H1 (cell line): ENCODE measurements at regions not wholly inside any gene's neighbourhood (a gene's known extent, or its start where the extent isn't known, plus 50 kb on each side); places are given as distances from the start of the nearest gene placed in this dataset.

ENCODE experiments used
- CTCF ChIA-PET: fragments of 300-600 bp; sonication (Branson Sonifier 250); formaldehyde crosslinking; loops from one replicate; lab custom pipeline; 2021; ENCODE audit not compliant: partially characterized antibody; lab: Charles Lee
- POLR2A ChIA-PET: fragments of 300-600 bp; sonication (Branson Sonifier 250); formaldehyde crosslinking; loops from one replicate; lab custom pipeline; 2021; ENCODE audit warnings: inconsistent platforms; ENCODE audit not compliant: partially characterized antibody; lab: Charles Lee
- DNase-seq, 2 experiments: peaks; one replicate each; pipeline versions ENCODE4 v3.0.0 to v3.0.0-alpha.2; 2010 to 2022; ENCODE audit warnings: low spot score in 2 of 2, low read depth in 1 of 2, mixed read lengths in 1 of 2
- FAIRE-seq: peaks from 2 replicates; lab custom pipeline; 2011; peaks lifted over from hg19 to GRCh38; lab: Jason Lieb, UNC
- H2AFZ ChIP-seq: 2 replicates; pipeline ENCODE4 v1.8.1; 2012; ENCODE audit warnings: low read length, inconsistent platforms
- H2AK5ac ChIP-seq: 2 replicates; pipeline ENCODE4 v1.6.1; 2013; ENCODE audit warnings: low read depth, low read length
- H2BK120ac ChIP-seq: replicated peaks from 2 replicates; pipeline ENCODE3; 2013; ENCODE audit warnings: low read depth, low read length, inconsistent platforms
- H2BK12ac ChIP-seq: 2 replicates; pipeline ENCODE4 v1.6.1; 2013; ENCODE audit warnings: low read depth, low read length
- H2BK15ac ChIP-seq: 2 replicates; pipeline ENCODE4 v1.6.1; 2013; ENCODE audit warnings: low read length
- H2BK20ac ChIP-seq: 2 replicates; pipeline ENCODE4 v1.6.1; 2013; ENCODE audit warnings: low read length
- H2BK5ac ChIP-seq: 2 replicates; pipeline ENCODE4 v1.6.1; 2013; ENCODE audit warnings: low read depth, low read length
- H3K14ac ChIP-seq: 2 replicates; pipeline ENCODE4 v1.6.1; 2013; ENCODE audit warnings: inconsistent platforms; ENCODE audit not compliant: insufficient read length
- H3K18ac ChIP-seq: 2 replicates; pipeline ENCODE4 v1.6.1; 2013; ENCODE audit warnings: low read length; ENCODE audit errors: extremely low read depth
- H3K23ac ChIP-seq: 2 replicates; pipeline ENCODE4 v1.6.1; 2013; ENCODE audit warnings: inconsistent platforms; ENCODE audit not compliant: insufficient read length
- H3K23me2 ChIP-seq: 2 replicates; pipeline ENCODE4 v1.6.1; 2013; ENCODE audit warnings: low read depth, low read length
- H3K27ac ChIP-seq: 2 replicates; pipeline ENCODE4 v1.6.1; 2011; ENCODE audit warnings: low read depth, low read length, inconsistent platforms
- H3K27me3 ChIP-seq, 4 experiments: replicated peaks in 1 of 4; 1 replicate in 1 of 4; 2 replicates in 3 of 4; pipeline versions ENCODE4 v1.6.1 to v1.8.1; 2011 to 2013; ENCODE audit warnings: low read length in 3 of 4, mild to moderate bottlenecking in 3 of 4, inconsistent platforms in 2 of 4, mixed read lengths in 2 of 4, moderate library complexity in 1 of 4; ENCODE audit not compliant: control insufficient read depth in 3 of 4, insufficient read depth in 3 of 4; ENCODE audit errors: extremely low read depth in 1 of 4
- H3K36me3 ChIP-seq, 4 experiments: 2 replicates each; pipeline versions ENCODE4 v1.6.1 to v1.8.1; 2011 to 2013; ENCODE audit warnings: mild to moderate bottlenecking in 4 of 4, low read length in 3 of 4, moderate library complexity in 2 of 4, control low read depth in 1 of 4, inconsistent platforms in 1 of 4; ENCODE audit not compliant: insufficient read depth in 4 of 4, control insufficient read depth in 2 of 4
- H3K4ac ChIP-seq: replicated peaks from 2 replicates; pipeline ENCODE3; 2013; ENCODE audit warnings: low read length, low read depth, mixed read lengths, inconsistent platforms; ENCODE audit not compliant: insufficient read length
- H3K4me1 ChIP-seq, 4 experiments: replicated peaks in 1 of 4; 1 replicate in 1 of 4; 2 replicates in 3 of 4; pipeline versions ENCODE4 v1.6.1 to v1.8.1; 2011 to 2013; ENCODE audit warnings: low read length in 3 of 4, inconsistent platforms in 2 of 4, mixed read lengths in 1 of 4; ENCODE audit not compliant: insufficient read depth in 4 of 4, control insufficient read depth in 3 of 4
- H3K4me2 ChIP-seq, 2 experiments: 2 replicates each; pipeline versions ENCODE4 v1.6.1 to v1.8.1; 2011 to 2013; ENCODE audit warnings: low read depth in 2 of 2, low read length in 2 of 2, control low read depth in 1 of 2, inconsistent platforms in 1 of 2, mild to moderate bottlenecking in 1 of 2; ENCODE audit not compliant: insufficient read depth in 1 of 2
- H3K4me3 ChIP-seq, 4 experiments: fragments of 200-600, 300-600 bp in 1 of 4; sonication (generic), shearing (Covaris generic), sonication (Bioruptor Twin) in 1 of 4; 2 replicates each; pipeline versions ENCODE4 v1.5.1 to v1.8.1; 2011 to 2016; ENCODE audit warnings: low read length in 4 of 4, low read depth in 3 of 4, control low read depth in 2 of 4, inconsistent platforms in 2 of 4, mild to moderate bottlenecking in 2 of 4, mixed read lengths in 1 of 4, moderate library complexity in 1 of 4; ENCODE audit not compliant: insufficient read depth in 2 of 4; ENCODE audit errors: extremely low read depth in 1 of 4
- H3K56ac ChIP-seq: replicated peaks from 2 replicates; pipeline ENCODE3; 2013; ENCODE audit warnings: low read depth, mild to moderate bottlenecking, mixed read lengths, low read length, inconsistent platforms; ENCODE audit not compliant: insufficient read length
- H3K79me1 ChIP-seq: 2 replicates; pipeline ENCODE4 v1.6.1; 2013; ENCODE audit warnings: low read depth, low read length, control low read depth
- H3K79me2 ChIP-seq, 2 experiments: 2 replicates each; pipeline versions ENCODE4 v1.6.1 to v1.8.1; 2012 to 2013; ENCODE audit warnings: low read length in 2 of 2, mild to moderate bottlenecking in 2 of 2, inconsistent platforms in 1 of 2; ENCODE audit not compliant: insufficient read depth in 2 of 2, control insufficient read depth in 1 of 2
- H3K9ac ChIP-seq, 4 experiments: replicated peaks in 1 of 4; 1 replicate in 1 of 4; 2 replicates in 3 of 4; pipeline versions ENCODE4 v1.6.1 to v1.8.1; 2011 to 2013; ENCODE audit warnings: low read depth in 3 of 4, low read length in 3 of 4, control low read depth in 2 of 4, mild to moderate bottlenecking in 2 of 4, moderate library complexity in 2 of 4, inconsistent platforms in 1 of 4; ENCODE audit errors: extremely low read depth in 1 of 4
- H3K9me3 ChIP-seq, 2 experiments: 2 replicates each; pipeline versions ENCODE4 v1.6.1 to v1.8.1; 2012 to 2013; ENCODE audit warnings: mild to moderate bottlenecking in 2 of 2, moderate library complexity in 2 of 2, control low read depth in 1 of 2, inconsistent platforms in 1 of 2, low read depth in 1 of 2, low read length in 1 of 2, mixed read lengths in 1 of 2; ENCODE audit not compliant: insufficient read depth in 2 of 2
- H4K20me1 ChIP-seq, 2 experiments: replicated peaks in 1 of 2; 2 replicates each; pipeline versions ENCODE3 to v1.8.1; 2011 to 2013; ENCODE audit warnings: inconsistent platforms in 2 of 2, low read length in 2 of 2, mild to moderate bottlenecking in 1 of 2; ENCODE audit not compliant: insufficient read depth in 2 of 2, control insufficient read depth in 1 of 2
- H4K5ac ChIP-seq: 2 replicates; pipeline ENCODE4 v1.6.1; 2013; ENCODE audit warnings: low read length, low read depth, mixed read lengths, inconsistent platforms; ENCODE audit not compliant: insufficient read length
- H4K8ac ChIP-seq: 2 replicates; pipeline ENCODE4 v1.8.0; 2013; ENCODE audit warnings: mild to moderate bottlenecking, moderate library complexity, low read length, inconsistent platforms; ENCODE audit not compliant: insufficient read depth; ENCODE audit errors: extremely low read depth
- H4K91ac ChIP-seq: replicated peaks from 2 replicates; pipeline ENCODE3; 2013; ENCODE audit warnings: low read length, mixed read lengths, inconsistent platforms; ENCODE audit not compliant: insufficient read length
- BACH1 ChIP-seq: IDR thresholded peaks from 2 replicates; pipeline ENCODE4 v1.6.1; 2012; ENCODE audit warnings: low read length, improper control_type of control experiment
- CTBP2 ChIP-seq: IDR thresholded peaks from 2 replicates; pipeline ENCODE4 v1.7.0; 2011; ENCODE audit warnings: borderline replicate concordance, mild to moderate bottlenecking, moderate library complexity, mixed read lengths, low read length; ENCODE audit not compliant: insufficient read depth, insufficient read length
- EGR1 ChIP-seq: IDR thresholded peaks from 2 replicates; pipeline ENCODE4 v1.6.1; 2011; ENCODE audit warnings: low read depth, low read length, borderline replicate concordance
- HDAC6 ChIP-seq: IDR thresholded peaks from one replicate; pipeline ENCODE4 v1.7.1; 2012; ENCODE audit warnings: low read depth, mild to moderate bottlenecking, inconsistent platforms, low read length, moderate library complexity
- KDM4A ChIP-seq: IDR thresholded peaks from one replicate; pipeline ENCODE4 v1.7.1; 2012; ENCODE audit warnings: low read depth, mild to moderate bottlenecking, moderate library complexity, low read length, inconsistent platforms; ENCODE audit not compliant: severe bottlenecking
- NRF1 ChIP-seq: IDR thresholded peaks from 2 replicates; pipeline ENCODE4 v1.6.1; 2011; ENCODE audit warnings: mild to moderate bottlenecking, low read depth, low read length, improper control_type of control experiment
- RBBP5 ChIP-seq: IDR thresholded peaks from 2 replicates; pipeline ENCODE4 v1.7.1; 2012; ENCODE audit warnings: low read depth, mild to moderate bottlenecking, inconsistent platforms, low read length, moderate library complexity, borderline replicate concordance
- SIX5 ChIP-seq: IDR thresholded peaks from 2 replicates; pipeline ENCODE4 v1.6.1; 2011; ENCODE audit warnings: mild to moderate bottlenecking, low read depth, low read length
- SP2 ChIP-seq: IDR thresholded peaks from 2 replicates; pipeline ENCODE4 v1.6.1; 2012; ENCODE audit warnings: mild to moderate bottlenecking, low read length, inconsistent platforms
- SRF ChIP-seq: IDR thresholded peaks from 2 replicates; pipeline ENCODE4 v1.6.1; 2011; ENCODE audit warnings: mild to moderate bottlenecking, low read depth, low read length, moderate library complexity
- ZNF274 ChIP-seq: IDR thresholded peaks from 2 replicates; pipeline ENCODE4 v1.7.0; 2012; ENCODE audit warnings: low read length, borderline replicate concordance; ENCODE audit errors: extremely low read depth
- WGBS, 2 experiments: shearing (Covaris generic) in 1 of 2; methylation state at CpG; one replicate each; pipeline versions ENCODE4 v1.1.6 to v1.1.7; 2013 to 2015; ENCODE audit warnings: low lambda C conversion rate in 2 of 2, mixed read lengths in 2 of 2, inconsistent platforms in 1 of 2, low coverage in 1 of 2, missing lambda C conversion rate in 1 of 2; ENCODE audit not compliant: insufficient replicate concordance in 2 of 2, insufficient coverage in 1 of 2, insufficient read length in 1 of 2; ENCODE audit errors: extremely low coverage in 1 of 2, missing lambda C conversion rate in 1 of 2; 5-methylcytosine and 5-hydroxymethylcytosine counted together

GRCh38 chrX:15906041-15906943, 51.7 kb upstream of the AP1S2 start:
- Histone ChIP-seq H3K23me2 (no peaks in the 10 kb centered on the region), H3K4me2 (no peak overlapping the region), H3K4me3 (no peak overlapping the region), H4K91ac (no peak overlapping the region), H4K8ac (no peak overlapping the region), H2BK12ac (0 out of 2 replicates have a peak overlapping the region, but pooled peaks have one; percentile 23), H2BK5ac (no peak overlapping the region), H3K9me3 (no peaks in the 10 kb centered on the region), H3K4me1 (peaks cover 2 to 13% (median 9%) of the 10 kb centered on the region in 4 experiments; a peak in 5 of 7 replicates), H3K27me3 (no peaks in the 10 kb centered on the region), H4K20me1 (no peaks in the 10 kb centered on the region), H3K23ac (no peak overlapping the region), H3K79me1 (no peaks in the 10 kb centered on the region), H3K79me2 (no peaks in the 10 kb centered on the region), H2BK120ac (no peak overlapping the region), H2AK5ac (no peak overlapping the region), H2BK20ac (no peak overlapping the region), H3K36me3 (no peaks in the 10 kb centered on the region), H3K9ac (no peak overlapping the region), H4K5ac (no peak overlapping the region), H3K56ac (no peak overlapping the region), H2BK15ac (no peak overlapping the region), H3K27ac (no peak overlapping the region), H3K14ac (no peak overlapping the region), H3K18ac (no peak overlapping the region), H2AFZ (no peak overlapping the region), H3K4ac (no peak overlapping the region)
- ChIA-PET CTCF (no interaction called here), POLR2A (no interaction called here)
- 85% methylated on average over 5 of the region's 5 CpGs; no CpG with 5 or more reads in 1 of the 2 experiments for WGBS, 2 experiments
- DNase-seq: no peak
- peak; percentile 50 for FAIRE-seq
- TF ChIP-seq SRF (no peak), RBBP5 (no peak), ZNF274 (no peak), HDAC6 (no peak), SP2 (no peak), CTBP2 (no peak), NRF1 (no peak), EGR1 (no peak), BACH1 (no peak), KDM4A (no peak), SIX5 (no peak)
